ENCODE measurements at regions not wholly inside any gene's neighbourhood (a gene's known extent, or its start where the extent isn't known, plus 50 kb on each side); places are given as distances from the start of the nearest gene placed in this dataset.

DNA sequence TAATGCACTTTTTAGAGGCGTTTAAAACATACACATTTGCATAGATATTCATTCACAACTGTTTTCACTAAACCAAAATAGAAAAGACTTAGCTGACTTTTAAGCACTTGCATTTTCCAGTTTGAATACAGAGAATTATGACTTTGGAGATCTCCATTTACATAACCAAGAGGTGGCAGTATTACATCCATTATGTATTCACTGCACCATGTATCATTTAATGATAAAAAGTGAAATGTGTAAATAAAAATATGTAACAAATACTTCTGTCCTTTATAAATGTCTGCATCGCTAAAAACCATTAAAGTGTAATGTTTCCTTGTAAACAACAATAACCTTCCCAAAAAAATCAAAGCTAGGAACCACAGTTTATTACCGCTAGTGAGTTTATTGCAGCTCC lies 413.2 kb downstream of the FGF13 start:
- Mint-ChIP-seq H3K4me3 (no peak overlapping the region), H3K27me3 (ENCODE audit: low read depth) (no peaks in the 10 kb centered on the region), H3K36me3 (ENCODE audit: low read depth) (no peaks in the 10 kb centered on the region), H3K4me1 (no peaks in the 10 kb centered on the region), H3K27ac (no peak overlapping the region), H3K9me3 (no peaks in the 10 kb centered on the region)
- TF ChIP-seq, protein P1, sequence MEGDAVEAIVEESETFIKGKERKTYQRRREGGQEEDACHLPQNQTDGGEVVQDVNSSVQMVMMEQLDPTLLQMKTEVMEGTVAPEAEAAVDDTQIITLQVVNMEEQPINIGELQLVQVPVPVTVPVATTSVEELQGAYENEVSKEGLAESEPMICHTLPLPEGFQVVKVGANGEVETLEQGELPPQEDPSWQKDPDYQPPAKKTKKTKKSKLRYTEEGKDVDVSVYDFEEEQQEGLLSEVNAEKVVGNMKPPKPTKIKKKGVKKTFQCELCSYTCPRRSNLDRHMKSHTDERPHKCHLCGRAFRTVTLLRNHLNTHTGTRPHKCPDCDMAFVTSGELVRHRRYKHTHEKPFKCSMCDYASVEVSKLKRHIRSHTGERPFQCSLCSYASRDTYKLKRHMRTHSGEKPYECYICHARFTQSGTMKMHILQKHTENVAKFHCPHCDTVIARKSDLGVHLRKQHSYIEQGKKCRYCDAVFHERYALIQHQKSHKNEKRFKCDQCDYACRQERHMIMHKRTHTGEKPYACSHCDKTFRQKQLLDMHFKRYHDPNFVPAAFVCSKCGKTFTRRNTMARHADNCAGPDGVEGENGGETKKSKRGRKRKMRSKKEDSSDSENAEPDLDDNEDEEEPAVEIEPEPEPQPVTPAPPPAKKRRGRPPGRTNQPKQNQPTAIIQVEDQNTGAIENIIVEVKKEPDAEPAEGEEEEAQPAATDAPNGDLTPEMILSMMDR (IDR thresholded peaks at IDR 0.05; ENCODE audit: unreplicated experiment in 3 of 3): peak; percentile 30 to 42 (median 39)

DNA sequence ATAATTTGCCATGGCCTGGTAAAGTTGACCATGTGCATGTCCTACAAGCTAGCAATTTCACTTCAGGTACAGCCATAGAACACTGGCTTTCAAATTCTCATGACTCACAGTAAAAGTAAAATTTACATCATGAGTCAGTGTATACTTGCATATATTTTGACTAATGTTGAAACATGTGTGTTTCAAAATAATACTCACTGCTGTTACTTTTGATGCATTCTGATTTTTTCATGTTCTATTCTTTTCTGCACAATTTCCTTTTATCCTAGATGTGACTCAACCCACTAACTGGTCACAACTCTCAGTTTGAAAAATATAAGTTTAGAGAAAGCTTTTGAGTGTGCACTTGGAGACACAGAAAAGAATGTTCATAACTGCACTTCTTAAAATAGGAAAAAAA lies 365.7 kb downstream of the FGF13 start:
- Mint-ChIP-seq H3K36me3 (ENCODE audit: low read depth) (no peaks in the 10 kb centered on the region), H3K4me3 (no peak overlapping the region), H3K9me3 (no peaks in the 10 kb centered on the region), H3K4me1 (no peaks in the 10 kb centered on the region), H3K27me3 (ENCODE audit: low read depth) (no peaks in the 10 kb centered on the region), H3K27ac (no peak overlapping the region)
- TF ChIP-seq, protein P1 (IDR thresholded peaks at IDR 0.05; ENCODE audit: unreplicated experiment in 3 of 3): no peak

DNA sequence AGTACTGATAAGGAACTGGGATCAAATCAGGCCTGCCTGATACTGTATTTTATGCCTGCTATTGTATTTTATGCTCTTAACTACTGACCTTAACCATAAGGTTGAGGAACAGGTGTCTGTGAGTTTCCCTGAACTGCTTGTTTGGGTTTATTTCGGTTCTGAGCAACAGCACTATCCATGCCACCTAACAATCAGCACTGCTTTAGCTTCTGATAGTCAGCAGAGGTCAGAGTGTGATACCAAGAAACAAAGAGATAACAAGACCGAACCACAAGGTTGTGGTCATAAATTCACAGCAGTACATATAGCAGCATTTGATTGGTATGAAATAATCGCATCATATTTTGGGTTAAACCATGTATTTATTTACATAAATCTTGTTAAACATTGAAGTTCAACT lies 362.2 kb downstream of the FGF13 start:
- Mint-ChIP-seq H3K4me3 (no peak overlapping the region), H3K36me3 (ENCODE audit: low read depth) (no peaks in the 10 kb centered on the region), H3K9me3 (no peaks in the 10 kb centered on the region), H3K4me1 (no peaks in the 10 kb centered on the region), H3K27ac (no peak overlapping the region), H3K27me3 (ENCODE audit: low read depth) (no peaks in the 10 kb centered on the region)
- TF ChIP-seq, protein P1 (IDR thresholded peaks at IDR 0.05; ENCODE audit: unreplicated experiment in 3 of 3): no peak

DNA sequence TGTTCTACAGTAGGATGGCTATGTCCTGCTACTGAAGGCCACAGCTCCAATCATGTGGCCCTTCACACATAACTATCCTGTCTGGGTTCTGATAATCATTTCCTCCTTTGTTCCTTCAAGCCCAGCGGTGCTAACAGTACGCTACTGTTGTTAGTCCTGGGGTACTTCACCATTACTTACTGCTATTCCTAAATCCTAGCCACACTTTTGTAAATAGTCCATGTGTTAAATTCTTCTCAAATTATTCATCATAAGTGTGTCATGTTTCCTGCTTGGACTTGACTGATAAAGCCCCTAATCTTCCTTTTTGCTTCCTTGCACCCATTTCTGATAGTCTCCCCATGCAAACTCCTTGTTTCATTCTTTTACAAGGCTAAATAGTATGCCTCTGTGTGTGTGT lies 332.6 kb downstream of the FGF13 start:
- TF ChIP-seq, protein P1 (IDR thresholded peaks at IDR 0.05; ENCODE audit: unreplicated experiment in 3 of 3): no peak
- Mint-ChIP-seq H3K4me1 (no peaks in the 10 kb centered on the region), H3K36me3 (ENCODE audit: low read depth) (no peaks in the 10 kb centered on the region), H3K27ac (no peak overlapping the region), H3K27me3 (ENCODE audit: low read depth) (no peaks in the 10 kb centered on the region), H3K4me3 (no peak overlapping the region), H3K9me3 (peaks cover 6% of the 10 kb centered on the region)

DNA sequence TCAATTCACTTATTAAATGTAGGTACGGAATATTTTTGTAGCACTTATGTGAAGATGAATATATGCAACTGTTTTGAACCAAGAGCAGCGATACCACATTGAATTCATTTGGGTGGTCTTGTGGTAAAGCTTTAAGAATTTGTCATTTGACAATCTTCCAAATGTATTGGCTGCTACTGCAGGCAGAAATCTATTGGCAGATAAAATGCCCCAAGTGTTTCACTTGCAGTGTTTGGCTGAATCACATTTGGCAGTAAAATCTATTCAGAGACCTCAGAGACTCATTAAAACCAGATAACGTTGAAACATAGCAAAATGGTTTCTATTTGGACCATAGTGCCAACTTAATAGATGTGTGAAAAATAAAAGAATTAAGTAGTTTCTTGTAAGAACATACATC lies 303.4 kb downstream of the FGF13 start:
- H3K27ac Mint-ChIP-seq: no peak overlapping the region
- H3K9me3 Mint-ChIP-seq: no peaks in the 10 kb centered on the region
- H3K4me1 Mint-ChIP-seq: no peaks in the 10 kb centered on the region
- H3K36me3 Mint-ChIP-seq (ENCODE audit: low read depth): no peaks in the 10 kb centered on the region
- no peak overlapping the region for H3K4me3 Mint-ChIP-seq
- TF ChIP-seq, protein P1 (IDR thresholded peaks at IDR 0.05; ENCODE audit: unreplicated experiment in 3 of 3): no peak
- no peaks in the 10 kb centered on the region for H3K27me3 Mint-ChIP-seq (ENCODE audit: low read depth)

DNA sequence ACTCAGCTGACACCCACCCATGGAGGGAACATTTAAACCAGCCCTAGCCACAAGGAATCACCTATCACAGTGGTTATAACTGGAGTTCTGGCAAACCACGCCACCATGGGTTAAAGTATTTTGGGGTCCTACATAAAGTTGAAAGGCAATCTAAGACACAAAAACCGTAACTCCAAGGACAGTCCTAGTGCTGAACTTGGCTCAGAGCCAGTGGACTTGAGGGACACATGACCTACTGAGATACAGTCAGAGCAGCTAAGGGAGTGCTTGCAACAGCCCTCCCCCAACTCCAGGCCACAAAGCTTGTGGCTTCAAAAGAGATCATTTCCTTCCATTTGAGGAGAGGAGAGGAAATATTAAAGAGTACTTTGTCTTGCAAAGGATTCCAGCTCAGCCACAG lies 300.5 kb downstream of the FGF13 start:
- TF ChIP-seq, protein P1 (IDR thresholded peaks at IDR 0.05; ENCODE audit: unreplicated experiment in 3 of 3): no peak
- Mint-ChIP-seq H3K9me3 (no peaks in the 10 kb centered on the region), H3K27me3 (ENCODE audit: low read depth) (no peaks in the 10 kb centered on the region), H3K36me3 (ENCODE audit: low read depth) (no peaks in the 10 kb centered on the region), H3K27ac (no peak overlapping the region), H3K4me3 (no peak overlapping the region), H3K4me1 (no peaks in the 10 kb centered on the region)

All from nephron (organoid).